ENCODE measurements at regions not wholly inside any gene's neighbourhood (a gene's known extent, or its start where the extent isn't known, plus 50 kb on each side); places are given as distances from the start of the nearest gene placed in this dataset.

DNA sequence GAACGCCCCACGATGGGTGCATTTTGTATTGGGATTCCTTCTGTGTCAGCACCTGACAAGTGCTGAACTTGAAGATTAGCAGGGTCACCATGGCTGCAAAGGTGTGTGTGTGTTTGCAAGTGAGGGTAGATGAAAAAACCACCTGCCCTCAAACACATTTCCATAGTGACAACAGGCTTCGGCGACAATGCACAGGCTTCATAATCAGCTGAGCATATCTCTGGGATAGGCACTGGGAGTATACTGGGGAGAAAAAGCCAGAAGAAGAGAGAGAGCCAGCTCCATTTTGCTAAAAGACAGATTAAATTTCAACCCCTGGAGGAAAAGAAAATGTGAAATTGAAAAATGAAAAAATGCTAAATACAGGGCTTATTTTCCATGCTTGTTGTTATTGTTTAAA lies 656.1 kb downstream of the INHBA start:
- Histone ChIP-seq H3K27ac (no peak overlapping the region), H3K9me3 (peaks cover 0 to 13% (median 0%) of the 10 kb centered on the region in 8 donors), H3K27me3 (replicated peaks in 1 of 7) (no peaks in the 10 kb centered on the region), H3K4me3 (no peak overlapping the region), H3K36me3 (no peaks in the 10 kb centered on the region), H3K4me1 (no peaks in the 10 kb centered on the region)
- intact Hi-C loops (cut with DNase I; ENCODE audit: low total_unique reads): no loop called here
- WGBS, 5 donors: 80 to 92% (median 85%) methylated on average over 4 of the region's 4 CpGs
- no peak for DNase-seq
- TF ChIP-seq POLR2AphosphoS5 (IDR thresholded peaks at IDR 0.05) (no peak), POLR2A (IDR thresholded peaks at IDR 0.05) (no peak)
- TF ChIP-seq, protein P1, sequence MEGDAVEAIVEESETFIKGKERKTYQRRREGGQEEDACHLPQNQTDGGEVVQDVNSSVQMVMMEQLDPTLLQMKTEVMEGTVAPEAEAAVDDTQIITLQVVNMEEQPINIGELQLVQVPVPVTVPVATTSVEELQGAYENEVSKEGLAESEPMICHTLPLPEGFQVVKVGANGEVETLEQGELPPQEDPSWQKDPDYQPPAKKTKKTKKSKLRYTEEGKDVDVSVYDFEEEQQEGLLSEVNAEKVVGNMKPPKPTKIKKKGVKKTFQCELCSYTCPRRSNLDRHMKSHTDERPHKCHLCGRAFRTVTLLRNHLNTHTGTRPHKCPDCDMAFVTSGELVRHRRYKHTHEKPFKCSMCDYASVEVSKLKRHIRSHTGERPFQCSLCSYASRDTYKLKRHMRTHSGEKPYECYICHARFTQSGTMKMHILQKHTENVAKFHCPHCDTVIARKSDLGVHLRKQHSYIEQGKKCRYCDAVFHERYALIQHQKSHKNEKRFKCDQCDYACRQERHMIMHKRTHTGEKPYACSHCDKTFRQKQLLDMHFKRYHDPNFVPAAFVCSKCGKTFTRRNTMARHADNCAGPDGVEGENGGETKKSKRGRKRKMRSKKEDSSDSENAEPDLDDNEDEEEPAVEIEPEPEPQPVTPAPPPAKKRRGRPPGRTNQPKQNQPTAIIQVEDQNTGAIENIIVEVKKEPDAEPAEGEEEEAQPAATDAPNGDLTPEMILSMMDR (IDR thresholded peaks at IDR 0.05 in 8 of 11, conservative IDR thresholded peaks at IDR 0.05 in 3 of 11): no peak

DNA sequence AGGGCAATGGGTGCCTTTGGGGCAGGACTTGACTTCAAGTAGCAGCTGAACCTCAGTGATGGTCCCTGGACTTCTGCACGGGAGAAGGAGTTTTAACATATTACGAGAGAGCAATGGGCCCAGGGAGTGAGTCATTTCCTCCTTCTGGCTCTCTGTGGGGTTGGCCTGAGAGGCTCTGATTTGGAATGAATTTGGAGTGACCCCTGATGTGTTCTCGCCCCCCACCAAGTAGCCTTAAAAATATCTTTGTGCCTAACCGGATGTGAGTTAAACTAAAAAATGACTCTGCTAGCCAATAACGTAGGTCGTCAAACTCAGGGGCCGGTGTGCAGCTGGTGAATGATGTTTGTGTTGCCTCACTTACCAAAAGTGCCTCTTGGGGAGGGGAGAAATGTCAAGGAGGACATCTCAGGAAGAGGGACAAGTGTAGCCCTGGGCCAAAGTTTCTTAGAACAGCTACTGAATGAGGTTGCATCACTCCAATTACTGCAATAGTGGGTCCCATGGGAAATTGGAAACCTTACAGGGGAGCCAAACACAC lies 656.6 kb downstream of the INHBA start:
- no peak for TF ChIP-seq POLR2A (IDR thresholded peaks at IDR 0.05)
- no peak for TF ChIP-seq POLR2AphosphoS5 (IDR thresholded peaks at IDR 0.05)
- TF ChIP-seq, protein P1 (IDR thresholded peaks at IDR 0.05 in 8 of 11, conservative IDR thresholded peaks at IDR 0.05 in 3 of 11): no peak
- Histone ChIP-seq H3K27me3 (replicated peaks in 1 of 7) (no peaks in the 10 kb centered on the region), H3K27ac (no peak overlapping the region), H3K9me3 (peaks cover 0 to 13% (median 0%) of the 10 kb centered on the region in 8 donors), H3K4me1 (no peaks in the 10 kb centered on the region), H3K4me3 (no peak overlapping the region), H3K36me3 (no peaks in the 10 kb centered on the region)
- no peak for DNase-seq
- WGBS, 5 donors: 61 to 77% (median 70%) methylated on average over 7 of the region's 7 CpGs
- intact Hi-C loops (cut with DNase I; ENCODE audit: low total_unique reads): no loop called here

DNA sequence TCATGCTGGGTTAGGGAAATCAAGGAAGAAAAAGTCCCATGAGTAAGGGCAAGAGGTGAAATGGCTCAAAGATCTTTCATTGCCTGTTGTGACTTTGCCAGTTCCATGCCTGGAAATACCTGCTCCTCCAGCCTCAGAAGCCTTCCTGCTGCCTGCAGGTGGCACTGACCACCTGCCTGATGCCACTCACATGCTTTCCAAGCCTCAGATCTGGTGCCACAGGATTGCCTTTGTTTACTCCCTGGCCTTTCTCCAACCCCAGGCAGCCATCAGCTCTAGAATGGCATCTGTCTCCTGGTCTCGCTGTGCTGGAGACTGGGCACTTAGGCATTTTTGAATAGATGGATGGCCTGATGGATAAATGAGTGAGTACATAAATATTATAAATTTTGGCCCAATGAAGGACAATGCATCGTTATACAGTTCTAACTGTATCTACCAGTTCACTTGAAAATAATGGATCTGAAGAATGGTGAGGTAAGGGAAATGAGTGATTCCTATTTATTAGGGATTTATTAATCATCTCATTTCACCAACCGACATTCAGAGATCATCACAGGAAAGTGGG lies 657.2 kb downstream of the INHBA start:
- no peak overlapping the region for H3K27ac ChIP-seq
- H3K36me3 ChIP-seq: no peaks in the 10 kb centered on the region
- intact Hi-C loops (cut with DNase I; ENCODE audit: low total_unique reads): no loop called here
- no peaks in the 10 kb centered on the region for H3K4me1 ChIP-seq
- DNase-seq: no peak
- H3K9me3 ChIP-seq: peaks cover 0 to 13% (median 0%) of the 10 kb centered on the region in 8 donors
- 81 to 93% (median 87%) methylated on average over 3 of the region's 3 CpGs for WGBS, 5 donors
- no peak overlapping the region for H3K4me3 ChIP-seq
- TF ChIP-seq POLR2A (IDR thresholded peaks at IDR 0.05) (no peak), POLR2AphosphoS5 (IDR thresholded peaks at IDR 0.05) (no peak)
- TF ChIP-seq, protein P1 (IDR thresholded peaks at IDR 0.05 in 8 of 11, conservative IDR thresholded peaks at IDR 0.05 in 3 of 11): no peak
- H3K27me3 ChIP-seq (replicated peaks in 1 of 7): no peaks in the 10 kb centered on the region

DNA sequence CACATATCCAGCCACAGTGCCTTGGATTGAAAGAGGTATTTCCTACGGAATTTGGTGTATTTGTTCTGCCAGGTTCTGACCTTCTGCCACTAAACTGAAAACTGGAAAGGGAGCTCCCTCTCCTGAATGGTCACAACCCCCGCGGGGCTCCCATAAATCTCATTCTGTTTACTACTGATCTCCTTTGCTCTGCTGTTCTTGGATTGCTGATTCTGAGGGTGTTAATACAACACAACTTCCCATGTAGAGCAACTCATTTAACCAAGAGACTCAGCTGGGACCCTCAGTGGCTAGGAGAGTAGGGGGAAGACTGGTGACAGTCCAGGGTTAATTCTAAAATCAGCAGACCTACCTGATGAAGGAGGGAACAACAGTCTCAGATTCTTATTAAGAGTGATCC lies 662.9 kb downstream of the INHBA start:
- no peak for TF ChIP-seq POLR2A (IDR thresholded peaks at IDR 0.05)
- TF ChIP-seq, protein P1 (IDR thresholded peaks at IDR 0.05 in 8 of 11, conservative IDR thresholded peaks at IDR 0.05 in 3 of 11): no peak
- no peak for TF ChIP-seq POLR2AphosphoS5 (IDR thresholded peaks at IDR 0.05)
- H3K4me3 ChIP-seq: no peak overlapping the region
- no peaks in the 10 kb centered on the region for H3K4me1 ChIP-seq
- H3K36me3 ChIP-seq: no peaks in the 10 kb centered on the region
- H3K9me3 ChIP-seq: peaks cover 0 to 13% (median 0%) of the 10 kb centered on the region in 8 donors
- no peak for DNase-seq
- intact Hi-C loops (cut with DNase I; ENCODE audit: low total_unique reads): no loop called here
- H3K27me3 ChIP-seq (replicated peaks in 1 of 7): no peaks in the 10 kb centered on the region
- 77 to 95% (median 84%) methylated on average over 3 of the region's 3 CpGs for WGBS, 5 donors
- H3K27ac ChIP-seq: no peak overlapping the region
